GM18499 (cell line): ENCODE measurements at regions not wholly inside any gene's neighbourhood (a gene's known extent, or its start where the extent isn't known, plus 50 kb on each side); places are given as distances from the start of the nearest gene placed in this dataset.

Source experiments
- ATAC-seq: cut with Tn5 transposase; IDR thresholded peaks from one replicate; pipeline ENCODE4 v1.9.1; 2021; ENCODE audit warnings: moderate number of reproducible peaks; ENCODE audit not compliant: insufficient read depth, unreplicated experiment

GRCh38 chr3:5068531-5069050 lies 53.5 kb upstream of the ARL8B start:
- no peak for ATAC-seq

- no peak for ATAC-seq
Measured at GRCh38 chr3:5069627-5070026, 52.5 kb upstream of the ARL8B start.

- ATAC-seq = no peak
Measured at GRCh38 chr3:5071061-5071460, 51.0 kb upstream of the ARL8B start.

- ATAC-seq = no peak
Measured at GRCh38 chr3:5072100-5072816, 49.8 kb upstream of the ARL8B start.
